WERI-Rb-1 (cell line): ENCODE measurements at regions not wholly inside any gene's neighbourhood (a gene's known extent, or its start where the extent isn't known, plus 50 kb on each side); places are given as distances from the start of the nearest gene placed in this dataset.

Experiments used
- DNase-seq: peaks from one replicate; pipeline ENCODE4 v3.0.0-alpha.2; 2020
- H3K27ac ChIP-seq: fragments of 250-450 bp; sonication (Bioruptor Pico); 2 replicates; pipeline ENCODE4 v1.5.1; 2020; ENCODE audit warnings: mild to moderate bottlenecking, moderate library complexity
- H3K27me3 ChIP-seq: fragments of 250-450 bp; sonication (Bioruptor Pico); 2 replicates; pipeline ENCODE4 v1.5.1; 2021; ENCODE audit warnings: mild to moderate bottlenecking, low read depth, moderate library complexity; ENCODE audit not compliant: insufficient read depth, severe bottlenecking
- H3K36me3 ChIP-seq: fragments of 250-450 bp; sonication (Bioruptor Pico); 2 replicates; pipeline ENCODE4 v1.5.1; 2020; ENCODE audit warnings: mild to moderate bottlenecking, moderate library complexity
- H3K4me3 ChIP-seq: 2 replicates; pipeline ENCODE4 v1.5.1; 2011; ENCODE audit warnings: low read depth, mild to moderate bottlenecking, control low read depth, low read length
- H3K9me3 ChIP-seq: fragments of 250-450 bp; sonication (Bioruptor Pico); 2 replicates; pipeline ENCODE4 v1.5.1; 2021; ENCODE audit warnings: mild to moderate bottlenecking, moderate library complexity; ENCODE audit not compliant: severe bottlenecking
- CTCF ChIP-seq: IDR thresholded peaks from 2 replicates; pipeline ENCODE4 v1.5.1; 2011; ENCODE audit warnings: low read depth, mild to moderate bottlenecking, control low read depth, inconsistent platforms, low read length

DNA sequence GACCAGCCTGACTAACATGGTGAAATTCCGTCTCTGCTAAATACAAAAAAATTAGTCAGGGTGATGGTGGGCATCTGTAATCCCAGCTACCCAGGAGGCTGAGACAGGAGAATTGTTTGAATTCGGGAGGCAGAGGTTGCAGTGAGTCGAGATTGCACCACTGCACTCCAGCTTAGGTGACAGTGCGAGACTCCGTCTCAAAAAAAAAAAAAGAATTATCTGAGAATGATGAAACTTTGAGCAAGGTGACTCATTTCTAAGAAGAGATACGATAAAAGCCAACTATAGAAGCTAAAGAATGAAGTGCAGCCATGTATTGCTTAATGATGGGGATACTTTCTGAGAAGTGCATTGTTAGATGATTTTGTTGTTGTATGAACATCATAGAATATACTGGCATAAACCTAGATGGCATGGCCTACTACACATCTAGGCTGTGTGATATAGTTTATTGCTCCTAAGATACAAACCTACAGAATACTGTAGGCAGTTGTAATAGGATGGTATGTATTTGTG, 64.7 kb downstream of the SNRPE start:
- Histone ChIP-seq H3K4me3 (no peak overlapping the region), H3K9me3 (no peaks in the 10 kb centered on the region), H3K36me3 (no peaks in the 10 kb centered on the region), H3K27ac (no peak overlapping the region), H3K27me3 (no peaks in the 10 kb centered on the region)
- no peak for TF ChIP-seq CTCF
- DNase-seq, result no peak

- H3K27me3 ChIP-seq, result no peaks in the 10 kb centered on the region
- H3K36me3 ChIP-seq, result no peaks in the 10 kb centered on the region
- no peak overlapping the region for H3K27ac ChIP-seq
- no peak for DNase-seq
- TF ChIP-seq CTCF, result no peak
- no peak overlapping the region for H3K4me3 ChIP-seq
- no peaks in the 10 kb centered on the region for H3K9me3 ChIP-seq
Observed at GRCh38 chr1:203929741-203930309, 68.4 kb downstream of the SNRPE start.

DNA sequence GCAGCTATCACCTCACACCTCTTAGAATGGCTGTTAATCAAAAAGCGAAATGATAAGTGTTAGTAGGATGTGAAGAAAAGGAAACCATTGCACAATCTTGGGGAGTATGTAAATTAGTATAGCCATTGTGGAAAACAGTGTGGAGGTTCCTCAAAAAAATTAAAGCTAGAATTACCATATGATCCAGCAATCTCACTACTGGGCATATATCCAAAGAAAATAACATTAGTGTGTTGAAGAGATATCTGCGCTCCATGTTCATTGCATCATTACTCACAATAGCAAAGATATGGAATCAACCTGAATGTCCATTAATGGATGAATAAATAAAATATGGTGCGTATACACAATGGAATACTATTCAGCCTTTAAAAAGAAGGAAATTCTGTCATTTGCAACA, 68.9 kb downstream of the SNRPE start:
- Histone ChIP-seq H3K36me3 (no peaks in the 10 kb centered on the region), H3K27ac (no peak overlapping the region), H3K9me3 (no peaks in the 10 kb centered on the region), H3K4me3 (no peak overlapping the region), H3K27me3 (no peaks in the 10 kb centered on the region)
- DNase-seq, result no peak
- TF ChIP-seq CTCF, result no peak

GRCh38 chr1:203931953-203932352, 70.6 kb downstream of the SNRPE start:
- Histone ChIP-seq H3K36me3 (no peaks in the 10 kb centered on the region), H3K9me3 (no peaks in the 10 kb centered on the region), H3K4me3 (no peak overlapping the region), H3K27me3 (no peaks in the 10 kb centered on the region), H3K27ac (no peak overlapping the region)
- no peak for TF ChIP-seq CTCF
- no peak for DNase-seq

DNA sequence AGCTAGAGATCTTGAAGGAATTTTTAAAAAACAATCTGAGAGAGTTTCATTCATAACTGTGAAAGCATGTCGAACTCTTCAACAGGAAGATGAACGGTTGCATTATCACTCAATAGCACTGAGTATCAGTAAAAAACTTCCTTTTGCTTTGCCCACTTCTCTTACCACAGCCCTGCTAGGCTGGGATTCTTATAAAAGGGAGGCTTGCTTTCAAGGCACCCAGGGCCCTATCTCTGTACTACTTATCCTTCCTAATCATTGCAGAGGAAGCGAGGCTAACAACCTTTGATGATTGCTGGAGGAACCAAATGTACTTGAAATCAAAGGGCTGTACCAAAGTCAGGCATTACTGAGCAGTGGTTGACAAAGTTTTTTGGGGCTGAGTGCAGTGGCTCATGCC, 71.2 kb downstream of the SNRPE start:
- no peak for TF ChIP-seq CTCF
- DNase-seq, result no peak
- Histone ChIP-seq H3K4me3 (no peak overlapping the region), H3K27me3 (no peaks in the 10 kb centered on the region), H3K27ac (no peak overlapping the region), H3K36me3 (no peaks in the 10 kb centered on the region), H3K9me3 (no peaks in the 10 kb centered on the region)

GRCh38 chr1:203934027-203934426, 72.6 kb downstream of the SNRPE start:
- Histone ChIP-seq H3K4me3 (no peak overlapping the region), H3K9me3 (no peaks in the 10 kb centered on the region), H3K27ac (no peak overlapping the region), H3K36me3 (no peaks in the 10 kb centered on the region), H3K27me3 (no peaks in the 10 kb centered on the region)
- DNase-seq, result no peak
- no peak for TF ChIP-seq CTCF
